ENCODE measurements at regions not wholly inside any gene's neighbourhood (a gene's known extent, or its start where the extent isn't known, plus 50 kb on each side); places are given as distances from the start of the nearest gene placed in this dataset.

GRCh38 chr4:182978152-182978827 lies 61.1 kb upstream of the DCTD start:
- no peak overlapping the region for H4K8ac ChIP-seq (ENCODE audit: low read depth in 2 of 2, low read length in 2 of 2)
- no peak overlapping the region for H3K23ac ChIP-seq (ENCODE audit: low read depth, low read length)
- no peaks in the 10 kb centered on the region for H3K36me3 ChIP-seq (ENCODE audit: control insufficient read depth, insufficient read depth, low read length)
- intact Hi-C loops (cut with micrococcal nuclease) (no loop called here), dilution Hi-C loops (cut with HindIII; ENCODE audit: low sequenced_read_pairs, unreplicated experiment) (no loop called here), in situ Hi-C loops (cut with MboI; ENCODE audit: low sequenced_read_pairs) (no loop called here)
- TF ChIP-seq MAFK (IDR thresholded peaks at IDR 0.05; ENCODE audit: low read depth, low read length) = no peak
- no peak for TF ChIP-seq NFE2L2 (IDR thresholded peaks at IDR 0.05; ENCODE audit: low read depth, low read length)
- TF ChIP-seq POLR2A (IDR thresholded peaks at IDR 0.05; ENCODE audit: low read depth, low read length) = no peak
- no peak for TF ChIP-seq ELK1 (IDR thresholded peaks at IDR 0.05; ENCODE audit: borderline replicate concordance, low read depth, low read length)
- TF ChIP-seq MAZ (IDR thresholded peaks at IDR 0.05; ENCODE audit: borderline replicate concordance, low read depth, low read length) = no peak
- TF ChIP-seq RAD21 (IDR thresholded peaks at IDR 0.05; ENCODE audit: low read length) = no peak
- TF ChIP-seq FOS (IDR thresholded peaks at IDR 0.05; ENCODE audit: low read depth, low read length) = no peak
- no peak for TF ChIP-seq BHLHE40 (IDR thresholded peaks at IDR 0.05; ENCODE audit: low read depth, low read length)
- no peak for TF ChIP-seq USF2 (IDR thresholded peaks at IDR 0.05; ENCODE audit: low read depth, low read length)
- no peak for TF ChIP-seq MXI1 (IDR thresholded peaks at IDR 0.05; ENCODE audit: borderline replicate concordance, low read depth, low read length)
- no peak for TF ChIP-seq RFX5 (IDR thresholded peaks at IDR 0.05; ENCODE audit: low read depth, low read length)
- TF ChIP-seq RCOR1 (IDR thresholded peaks at IDR 0.05; ENCODE audit: insufficient replicate concordance, low read length) = no peak
- no peak for TF ChIP-seq CHD1 (IDR thresholded peaks at IDR 0.05; ENCODE audit: low read depth, low read length)
- no peak for TF ChIP-seq SMC3 (IDR thresholded peaks at IDR 0.05; ENCODE audit: low read depth, low read length)
- no peak for TF ChIP-seq CTCF (conservative IDR thresholded peaks at IDR 0.05; ENCODE audit: low read depth, low read length)
- no peak for TF ChIP-seq CEBPB (IDR thresholded peaks at IDR 0.05; ENCODE audit: low read depth, low read length)
- no peaks in the 10 kb centered on the region for H3K9me1 ChIP-seq (ENCODE audit: insufficient read depth, low read length)
- no peak overlapping the region; the same call in 1 of the 2 replicates for H2AK5ac ChIP-seq (ENCODE audit: low read depth, low read length)
- no peak overlapping the region for H3K9ac ChIP-seq (ENCODE audit: low read depth, low read length)
- no peak overlapping the region; the same call in 2 of the 3 replicates for H2BK15ac ChIP-seq (ENCODE audit: low read depth, low read length)
- H3K18ac ChIP-seq (ENCODE audit: low read depth, low read length) = no peak overlapping the region
- CTCF ChIA-PET = no interaction called here
- H2BK20ac ChIP-seq (ENCODE audit: low read depth, low read length) = 0 out of 2 replicates have a peak overlapping the region, but pooled peaks have one; percentile 18
- H3K4me2 ChIP-seq (ENCODE audit: low read depth, low read length) = no peak overlapping the region
- ATAC-seq (ENCODE audit: low read depth) (no peak), DNase-seq (peak; percentile 62)
- no peak overlapping the region for H3K27ac ChIP-seq (ENCODE audit: insufficient read depth, low read length)
- no peaks in the 10 kb centered on the region for H3K79me1 ChIP-seq (ENCODE audit: low read depth in 1 of 2, low read length in 2 of 2)
- H3K9me3 ChIP-seq (ENCODE audit: control insufficient read depth, insufficient read depth, low read length) = no peaks in the 10 kb centered on the region; the same call in 1 of the 2 replicates
- peak overlapping the region; percentile 12; the same call in 1 of the 2 replicates for H3K4ac ChIP-seq (ENCODE audit: low read depth, low read length)
- BruUV-seq (replicated peaks) = no TSS peak
- no peaks in the 10 kb centered on the region for H3K27me3 ChIP-seq (ENCODE audit: control insufficient read depth, insufficient read depth, low read length)
- H3K4me1 ChIP-seq (ENCODE audit: control insufficient read depth, insufficient read depth, low read length) = peaks cover 7% of the 10 kb centered on the region; the same call in 1 of the 2 replicates
- H4K20me1 ChIP-seq (ENCODE audit: insufficient read depth, low read length) = no peaks in the 10 kb centered on the region
- H3K56ac ChIP-seq (ENCODE audit: extremely low read depth, insufficient read depth, low read length) = no peak overlapping the region
- H3K4me3 ChIP-seq (ENCODE audit: insufficient read depth, low read depth, low read length) = no peak overlapping the region
- no peak overlapping the region for H4K5ac ChIP-seq (ENCODE audit: low read depth, low read length)
- POLR2A ChIA-PET (ENCODE audit: unreplicated experiment) = no interaction called here
- H2BK120ac ChIP-seq (ENCODE audit: low read depth, low read length) = peak overlapping the region; percentile 40
- no peak overlapping the region for H2AK9ac ChIP-seq (replicated peaks; ENCODE audit: low read depth, low read length, poor library complexity)
- WGBS, 2 experiments (ENCODE audit: extremely low coverage in 2 of 2, insufficient read length in 1 of 2) = 87% methylated on average over 3 of the region's 8 CpGs; no CpG with 5 or more reads in 1 of the 2 experiments
- no peak overlapping the region for H4K91ac ChIP-seq (ENCODE audit: insufficient read depth, low read depth, low read length)
- peak overlapping the region; percentile 41 for H2AFZ ChIP-seq (replicated peaks; ENCODE audit: low read length, poor library complexity)
- peak overlapping the region; percentile 24 for H2BK5ac ChIP-seq (ENCODE audit: low read depth, low read length, poor library complexity, severe bottlenecking)
- no peak overlapping the region for H3K14ac ChIP-seq (replicated peaks; ENCODE audit: low read depth, low read length)
